ENCODE measurements at regions not wholly inside any gene's neighbourhood (a gene's known extent, or its start where the extent isn't known, plus 50 kb on each side); places are given as distances from the start of the nearest gene placed in this dataset.

- H3K4me1 ChIP-seq (ENCODE audit: insufficient read depth, low read length, poor library complexity, severe bottlenecking) = no peaks in the 10 kb centered on the region
- H3K27ac ChIP-seq (ENCODE audit: low read depth, low read length, poor library complexity, severe bottlenecking) = no peak overlapping the region
- TF ChIP-seq, protein P1, sequence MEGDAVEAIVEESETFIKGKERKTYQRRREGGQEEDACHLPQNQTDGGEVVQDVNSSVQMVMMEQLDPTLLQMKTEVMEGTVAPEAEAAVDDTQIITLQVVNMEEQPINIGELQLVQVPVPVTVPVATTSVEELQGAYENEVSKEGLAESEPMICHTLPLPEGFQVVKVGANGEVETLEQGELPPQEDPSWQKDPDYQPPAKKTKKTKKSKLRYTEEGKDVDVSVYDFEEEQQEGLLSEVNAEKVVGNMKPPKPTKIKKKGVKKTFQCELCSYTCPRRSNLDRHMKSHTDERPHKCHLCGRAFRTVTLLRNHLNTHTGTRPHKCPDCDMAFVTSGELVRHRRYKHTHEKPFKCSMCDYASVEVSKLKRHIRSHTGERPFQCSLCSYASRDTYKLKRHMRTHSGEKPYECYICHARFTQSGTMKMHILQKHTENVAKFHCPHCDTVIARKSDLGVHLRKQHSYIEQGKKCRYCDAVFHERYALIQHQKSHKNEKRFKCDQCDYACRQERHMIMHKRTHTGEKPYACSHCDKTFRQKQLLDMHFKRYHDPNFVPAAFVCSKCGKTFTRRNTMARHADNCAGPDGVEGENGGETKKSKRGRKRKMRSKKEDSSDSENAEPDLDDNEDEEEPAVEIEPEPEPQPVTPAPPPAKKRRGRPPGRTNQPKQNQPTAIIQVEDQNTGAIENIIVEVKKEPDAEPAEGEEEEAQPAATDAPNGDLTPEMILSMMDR (conservative IDR thresholded peaks at IDR 0.05; ENCODE audit: low read depth, low read length) = no peak
- H3K27me3 ChIP-seq (replicated peaks; ENCODE audit: insufficient read depth, low read depth, low read length, poor library complexity) = no peaks in the 10 kb centered on the region
- H3K4me3 ChIP-seq (ENCODE audit: low read depth, low read length, poor library complexity, severe bottlenecking) = no peak overlapping the region
- no TSS peak for BruUV-seq (replicated peaks)
- intact Hi-C loops (cut with micrococcal nuclease; ENCODE audit: unreplicated experiment) = no loop called here
- no peak for DNase-seq (ENCODE audit: low spot score)
- no peaks in the 10 kb centered on the region for H3K9me3 ChIP-seq (ENCODE audit: low read depth, low read length, poor library complexity, severe bottlenecking)
- H3K36me3 ChIP-seq (ENCODE audit: insufficient read depth, low read length, poor library complexity, severe bottlenecking) = no peaks in the 10 kb centered on the region
- CTCF ChIA-PET = no interaction called here
- POLR2A ChIA-PET (ENCODE audit: low non-redundant PET) = no interaction called here
Observed at GRCh38 chrX:87391742-87392141, 125.9 kb upstream of the KLHL4 start.

GRCh38 chrX:87392369-87392768 is 125.2 kb upstream of the KLHL4 start:
- DNase-seq (ENCODE audit: low spot score) = no peak
- ChIA-PET CTCF (no interaction called here), POLR2A (ENCODE audit: low non-redundant PET) (no interaction called here)
- Histone ChIP-seq H3K36me3 (ENCODE audit: insufficient read depth, low read length, poor library complexity, severe bottlenecking) (no peaks in the 10 kb centered on the region), H3K27me3 (replicated peaks; ENCODE audit: insufficient read depth, low read depth, low read length, poor library complexity) (no peaks in the 10 kb centered on the region), H3K27ac (ENCODE audit: low read depth, low read length, poor library complexity, severe bottlenecking) (no peak overlapping the region), H3K4me1 (ENCODE audit: insufficient read depth, low read length, poor library complexity, severe bottlenecking) (no peaks in the 10 kb centered on the region), H3K4me3 (ENCODE audit: low read depth, low read length, poor library complexity, severe bottlenecking) (no peak overlapping the region), H3K9me3 (ENCODE audit: low read depth, low read length, poor library complexity, severe bottlenecking) (no peaks in the 10 kb centered on the region)
- TF ChIP-seq, protein P1 (conservative IDR thresholded peaks at IDR 0.05; ENCODE audit: low read depth, low read length) = no peak
- TF ChIP-seq EZH2 (IDR thresholded peaks at IDR 0.05; ENCODE audit: borderline replicate concordance, low read depth, low read length, poor library complexity, severe bottlenecking) = no peak
- BruUV-seq (replicated peaks) = no TSS peak
- intact Hi-C loops (cut with micrococcal nuclease; ENCODE audit: unreplicated experiment) = no loop called here

- no peak overlapping the region for H3K27ac ChIP-seq (ENCODE audit: low read depth, low read length, poor library complexity, severe bottlenecking)
- no peak overlapping the region for H3K4me3 ChIP-seq (ENCODE audit: low read depth, low read length, poor library complexity, severe bottlenecking)
- intact Hi-C loops (cut with micrococcal nuclease; ENCODE audit: unreplicated experiment) = no loop called here
- H3K4me1 ChIP-seq (ENCODE audit: insufficient read depth, low read length, poor library complexity, severe bottlenecking) = no peaks in the 10 kb centered on the region
- no peaks in the 10 kb centered on the region for H3K36me3 ChIP-seq (ENCODE audit: insufficient read depth, low read length, poor library complexity, severe bottlenecking)
- peaks cover 6% of the 10 kb centered on the region for H3K9me3 ChIP-seq (ENCODE audit: low read depth, low read length, poor library complexity, severe bottlenecking)
- ChIA-PET CTCF (no interaction called here), POLR2A (ENCODE audit: low non-redundant PET) (no interaction called here)
- no peaks in the 10 kb centered on the region for H3K27me3 ChIP-seq (replicated peaks; ENCODE audit: insufficient read depth, low read depth, low read length, poor library complexity)
- no TSS peak for BruUV-seq (replicated peaks)
- TF ChIP-seq, protein P1 (conservative IDR thresholded peaks at IDR 0.05; ENCODE audit: low read depth, low read length) = no peak
- TF ChIP-seq EZH2 (IDR thresholded peaks at IDR 0.05; ENCODE audit: borderline replicate concordance, low read depth, low read length, poor library complexity, severe bottlenecking) = no peak
- DNase-seq (ENCODE audit: low spot score) = no peak
Observed at GRCh38 chrX:87397103-87397886, 120.3 kb upstream of the KLHL4 start.

All from A673 (cell line).